Fibroblast of villous mesenchyme (primary cell): ENCODE measurements at regions not wholly inside any gene's neighbourhood (a gene's known extent, or its start where the extent isn't known, plus 50 kb on each side); places are given as distances from the start of the nearest gene placed in this dataset.

Experiments
- DNase-seq: peaks from one replicate; pipeline ENCODE4 v3.0.0-alpha.2; 2010; ENCODE audit warnings: low read depth
- H3K4me3 ChIP-seq: 2 replicates; pipeline ENCODE4 v1.5.1; 2011; ENCODE audit warnings: low read depth, mild to moderate bottlenecking, low read length
- CTCF ChIP-seq: IDR thresholded peaks from 2 replicates; pipeline ENCODE4 v1.5.1; 2012; ENCODE audit warnings: low read depth, mild to moderate bottlenecking, low read length; ENCODE audit not compliant: insufficient read depth

GRCh38 chr6:167448378-167448777 lies 123.5 kb downstream of the TTLL2 start:
- no peak for DNase-seq
- H3K4me3 ChIP-seq, result no peak overlapping the region
- no peak for TF ChIP-seq CTCF

GRCh38 chr6:167449094-167449861 lies 124.4 kb downstream of the TTLL2 start:
- no peak for TF ChIP-seq CTCF
- H3K4me3 ChIP-seq, result no peak overlapping the region
- no peak for DNase-seq

GRCh38 chr6:167450626-167451025 lies 125.7 kb downstream of the TTLL2 start:
- no peak for TF ChIP-seq CTCF
- no peak for DNase-seq
- no peak overlapping the region for H3K4me3 ChIP-seq

GRCh38 chr6:167452338-167453081 lies 127.6 kb downstream of the TTLL2 start:
- no peak overlapping the region for H3K4me3 ChIP-seq
- DNase-seq, result no peak
- no peak for TF ChIP-seq CTCF

GRCh38 chr6:167453082-167453446 lies 128.2 kb downstream of the TTLL2 start:
- TF ChIP-seq CTCF, result no peak
- DNase-seq, result no peak
- no peak overlapping the region for H3K4me3 ChIP-seq

GRCh38 chr6:167454003-167454402 lies 129.1 kb downstream of the TTLL2 start:
- TF ChIP-seq CTCF, result no peak
- H3K4me3 ChIP-seq, result no peak overlapping the region
- DNase-seq, result no peak
